Trophoblast cell (in vitro differentiated cells and primary cell): ENCODE measurements at regions not wholly inside any gene's neighbourhood (a gene's known extent, or its start where the extent isn't known, plus 50 kb on each side); places are given as distances from the start of the nearest gene placed in this dataset.
A peak's percentile ranks its signal among the peaks of the same experiment; 100 is the strongest.

ENCODE experiments used
- DNase-seq, 2 donors: peaks; one replicate each; pipeline ENCODE4 v3.0.0-alpha.2; 2016
- H2AFZ ChIP-seq: 2 replicates; pipeline ENCODE4 v1.6.1; 2013; ENCODE audit warnings: low read length, moderate library complexity, mild to moderate bottlenecking; ENCODE audit not compliant: insufficient read depth, poor library complexity
- H2AK5ac ChIP-seq: 2 replicates; pipeline ENCODE4 v1.6.1; 2013; ENCODE audit warnings: mild to moderate bottlenecking, low read length
- H2BK120ac ChIP-seq: 2 replicates; pipeline ENCODE4 v1.6.1; 2013; ENCODE audit warnings: low read length, mild to moderate bottlenecking, moderate library complexity; ENCODE audit not compliant: insufficient read depth, poor library complexity
- H2BK12ac ChIP-seq: 2 replicates; pipeline ENCODE4 v1.6.1; 2013; ENCODE audit warnings: mild to moderate bottlenecking, low read length, moderate library complexity
- H2BK5ac ChIP-seq: 2 replicates; pipeline ENCODE4 v1.6.1; 2013; ENCODE audit warnings: low read length, low read depth, moderate library complexity, mild to moderate bottlenecking; ENCODE audit not compliant: poor library complexity
- H3K14ac ChIP-seq: 2 replicates; pipeline ENCODE4 v1.6.1; 2013; ENCODE audit warnings: mild to moderate bottlenecking, low read length
- H3K18ac ChIP-seq: 2 replicates; pipeline ENCODE4 v1.6.1; 2013; ENCODE audit warnings: mild to moderate bottlenecking, low read length
- H3K23ac ChIP-seq: 2 replicates; pipeline ENCODE4 v1.6.1; 2013; ENCODE audit warnings: low read length
- H3K27ac ChIP-seq: 2 replicates; pipeline ENCODE4 v1.5.1; 2013; ENCODE audit warnings: low read depth, mild to moderate bottlenecking, inconsistent platforms, low read length, moderate library complexity
- H3K27me3 ChIP-seq: 2 replicates; pipeline ENCODE4 v1.6.1; 2013; ENCODE audit warnings: inconsistent platforms, mild to moderate bottlenecking, low read length, moderate library complexity; ENCODE audit not compliant: insufficient read depth
- H3K36me3 ChIP-seq, 2 experiments: 1 replicate in 1 of 2; 2 replicates in 1 of 2; pipeline ENCODE4 v1.6.1; 2013; ENCODE audit warnings: low read length in 2 of 2, mild to moderate bottlenecking in 2 of 2, moderate library complexity in 1 of 2; ENCODE audit not compliant: insufficient read depth in 2 of 2, control insufficient read depth in 1 of 2
- H3K4ac ChIP-seq: 2 replicates; pipeline ENCODE4 v1.6.1; 2013; ENCODE audit warnings: low read depth, mild to moderate bottlenecking, low read length, moderate library complexity
- H3K4me1 ChIP-seq, 2 experiments: 1 replicate in 1 of 2; 2 replicates in 1 of 2; pipeline ENCODE4 v1.6.1; 2013; ENCODE audit warnings: low read length in 2 of 2, mild to moderate bottlenecking in 2 of 2, moderate library complexity in 1 of 2; ENCODE audit not compliant: insufficient read depth in 2 of 2, control insufficient read depth in 1 of 2
- H3K4me2 ChIP-seq: 2 replicates; pipeline ENCODE4 v1.6.1; 2013; ENCODE audit warnings: inconsistent platforms, mild to moderate bottlenecking, low read length, moderate library complexity
- H3K4me3 ChIP-seq: 2 replicates; pipeline ENCODE4 v1.5.1; 2013; ENCODE audit warnings: mild to moderate bottlenecking, low read depth, low read length, inconsistent platforms
- H3K79me1 ChIP-seq: one replicate; pipeline ENCODE4 v1.6.1; 2013; ENCODE audit warnings: low read length
- H3K79me2 ChIP-seq: 2 replicates; pipeline ENCODE4 v1.6.1; 2013; ENCODE audit warnings: low read length, mild to moderate bottlenecking; ENCODE audit not compliant: control insufficient read depth, insufficient read depth, poor library complexity
- H3K9ac ChIP-seq: 2 replicates; pipeline ENCODE4 v1.6.1; 2013; ENCODE audit warnings: mild to moderate bottlenecking, low read length
- H3K9me3 ChIP-seq: 2 replicates; pipeline ENCODE4 v1.6.1; 2013; ENCODE audit warnings: low read depth, mild to moderate bottlenecking, control low read depth, inconsistent platforms, low read length; ENCODE audit not compliant: insufficient read depth
- H4K12ac ChIP-seq: 2 replicates; pipeline ENCODE4 v1.6.1; 2013; ENCODE audit warnings: low read depth, mild to moderate bottlenecking, low read length, moderate library complexity
- H4K8ac ChIP-seq: 2 replicates; pipeline ENCODE4 v1.6.1; 2013; ENCODE audit warnings: low read depth, mild to moderate bottlenecking, low read length, moderate library complexity
- H4K91ac ChIP-seq: one replicate; pipeline ENCODE4 v1.6.1; 2013; ENCODE audit warnings: low read depth, mild to moderate bottlenecking, low read length, moderate library complexity
- WGBS: extraction: QIAGEN DNeasy Blood & Tissue Kit; methylation state at CpG from one replicate; pipeline ENCODE4 v1.1.7; 2013; ENCODE audit warnings: missing lambda C conversion rate; ENCODE audit not compliant: insufficient read length, insufficient coverage; ENCODE audit errors: extremely low coverage; 5-methylcytosine and 5-hydroxymethylcytosine counted together

DNA sequence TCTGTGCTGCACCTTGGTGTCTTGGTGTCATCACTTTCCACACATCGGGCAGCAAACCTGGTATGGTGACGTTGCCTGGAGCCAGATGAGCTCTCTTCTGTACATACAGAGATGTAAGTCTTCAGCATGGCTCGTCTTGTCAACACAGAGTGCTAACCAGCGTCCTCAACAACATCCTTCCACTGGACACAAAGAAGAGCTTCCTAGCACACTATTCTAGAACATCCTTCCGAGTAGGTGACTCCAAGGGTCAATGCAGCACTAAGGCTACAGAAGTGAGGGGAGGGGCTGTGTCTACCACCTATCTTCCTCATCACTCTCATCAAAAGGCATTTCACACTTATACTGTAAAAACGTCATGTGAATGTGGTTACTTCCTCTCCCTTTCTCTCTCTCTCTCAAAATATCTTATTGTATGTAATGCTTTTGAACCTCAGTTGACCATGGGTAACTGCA lies 108.1 kb upstream of the SLC1A4 start:
- WGBS: no CpG with 5 or more reads among the region's 6 CpGs
- Histone ChIP-seq H4K91ac (no peak overlapping the region), H3K18ac (no peak overlapping the region), H4K12ac (no peak overlapping the region), H3K9me3 (no peaks in the 10 kb centered on the region), H3K79me2 (no peaks in the 10 kb centered on the region), H3K27ac (no peak overlapping the region), H3K4me2 (no peak overlapping the region), H2BK5ac (no peak overlapping the region), H4K8ac (no peak overlapping the region), H3K4me3 (no peak overlapping the region), H3K4ac (no peak overlapping the region), H2BK12ac (no peak overlapping the region), H3K23ac (no peak overlapping the region), H3K27me3 (no peaks in the 10 kb centered on the region), H3K36me3 (no peaks in the 10 kb centered on the region), H3K14ac (no peak overlapping the region), H3K79me1 (peaks cover 1% of the 10 kb centered on the region), H2AFZ (no peak overlapping the region), H3K4me1 (peaks cover 9 to 12% of the 10 kb centered on the region in 2 experiments), H2BK120ac (no peak overlapping the region), H3K9ac (no peak overlapping the region), H2AK5ac (no peak overlapping the region)
- DNase-seq: no peak

DNA sequence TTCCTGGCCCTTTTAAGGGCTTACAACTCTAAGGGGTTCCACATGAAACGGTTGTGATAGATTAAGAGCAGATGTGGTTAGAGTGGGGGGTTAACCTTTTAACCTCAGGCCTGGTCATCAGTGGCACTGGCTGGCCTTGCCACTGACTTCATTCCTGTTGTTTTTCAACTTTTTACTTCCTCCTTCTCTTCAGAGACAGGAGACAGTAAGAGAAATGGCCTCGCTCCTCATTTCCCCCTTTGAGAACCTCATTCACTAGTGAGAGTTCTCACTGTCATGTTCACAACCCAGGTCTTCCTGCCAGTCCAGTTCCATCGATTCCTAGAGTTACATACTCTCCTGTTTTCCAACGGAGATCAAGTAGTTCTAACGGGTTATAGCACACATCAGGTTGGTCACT lies 101.6 kb upstream of the SLC1A4 start:
- Histone ChIP-seq H4K12ac (no peak overlapping the region), H3K36me3 (no peaks in the 10 kb centered on the region), H2AK5ac (no peak overlapping the region), H3K4me3 (no peak overlapping the region), H4K91ac (no peak overlapping the region), H3K27me3 (no peaks in the 10 kb centered on the region), H3K79me1 (no peaks in the 10 kb centered on the region), H3K4me1 (no peaks in the 10 kb centered on the region), H3K18ac (no peak overlapping the region), H2BK12ac (no peak overlapping the region), H3K4ac (no peak overlapping the region), H2AFZ (no peak overlapping the region), H3K4me2 (no peak overlapping the region), H3K14ac (no peak overlapping the region), H3K79me2 (no peaks in the 10 kb centered on the region), H2BK5ac (no peak overlapping the region), H3K27ac (no peak overlapping the region), H2BK120ac (no peak overlapping the region), H3K9me3 (peaks cover 9% of the 10 kb centered on the region), H3K23ac (no peak overlapping the region), H3K9ac (no peak overlapping the region), H4K8ac (no peak overlapping the region)
- DNase-seq: no peak
- no CpG with 5 or more reads among the region's 5 CpGs for WGBS

DNA sequence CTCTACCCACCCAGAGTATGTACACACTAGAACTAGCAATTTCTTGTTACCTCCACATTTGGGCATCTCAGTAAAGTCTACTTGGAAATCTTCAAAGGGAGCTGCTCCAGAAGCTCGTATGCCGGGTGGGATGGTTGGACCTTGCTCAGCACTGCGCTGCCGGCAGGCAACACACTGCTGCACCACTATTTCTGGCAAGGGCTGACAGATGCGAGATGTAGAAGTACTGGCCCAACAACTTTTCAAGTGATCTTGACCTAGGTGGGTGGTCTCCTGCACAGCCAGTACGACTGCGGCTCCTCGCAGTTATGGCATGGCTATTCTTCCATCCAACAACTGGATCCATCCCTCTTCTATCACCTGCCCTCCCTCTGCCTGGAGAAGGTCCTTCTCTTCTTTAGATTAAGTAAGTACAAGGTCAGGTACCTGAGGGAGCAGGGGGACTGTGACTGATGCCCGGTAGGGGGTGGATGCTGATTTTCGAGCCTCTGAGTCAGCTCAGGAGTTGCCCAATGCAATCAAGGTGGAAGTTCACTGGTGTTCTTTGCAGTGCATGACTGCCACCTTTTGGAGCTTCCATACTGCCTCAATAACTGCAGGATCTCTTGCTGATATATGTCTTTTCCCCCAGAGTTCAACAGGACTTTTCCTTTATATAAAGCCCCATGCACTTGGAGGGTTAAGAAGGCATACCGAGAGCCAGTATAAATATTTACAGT lies 100.4 kb upstream of the SLC1A4 start:
- Histone ChIP-seq H2AFZ (no peak overlapping the region), H3K4ac (no peak overlapping the region), H3K36me3 (no peaks in the 10 kb centered on the region), H3K9ac (no peak overlapping the region), H3K9me3 (peaks cover 9% of the 10 kb centered on the region), H3K27me3 (no peaks in the 10 kb centered on the region), H3K18ac (no peak overlapping the region), H4K91ac (no peak overlapping the region), H3K14ac (no peak overlapping the region), H3K4me2 (no peak overlapping the region), H2BK5ac (no peak overlapping the region), H4K12ac (no peak overlapping the region), H3K27ac (no peak overlapping the region), H3K79me2 (no peaks in the 10 kb centered on the region), H2AK5ac (no peak overlapping the region), H3K23ac (no peak overlapping the region), H2BK120ac (no peak overlapping the region), H3K4me3 (no peak overlapping the region), H3K4me1 (no peaks in the 10 kb centered on the region), H3K79me1 (no peaks in the 10 kb centered on the region), H2BK12ac (no peak overlapping the region), H4K8ac (no peak overlapping the region)
- DNase-seq: peak; percentile 84 to 94
- WGBS: no CpG with 5 or more reads among the region's 11 CpGs

DNA sequence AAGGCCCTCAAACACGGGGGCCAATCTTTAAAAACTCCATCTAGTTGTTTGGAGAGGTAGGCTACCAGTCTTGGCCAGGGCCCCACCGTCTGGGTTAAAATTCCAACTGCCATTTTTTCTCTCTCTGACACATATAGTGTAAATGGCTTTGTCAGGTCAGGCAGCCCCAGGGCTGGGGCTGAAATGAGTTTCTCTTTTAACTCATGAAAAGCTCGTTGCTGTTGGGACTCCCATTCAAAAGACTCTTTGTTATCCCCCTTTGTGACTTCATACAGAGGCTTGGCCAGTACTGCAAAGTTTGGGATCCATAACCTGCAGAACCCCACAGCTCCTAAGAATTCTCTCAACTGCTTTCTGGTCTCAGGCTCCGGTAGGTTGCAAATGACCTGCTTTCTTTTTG lies 99.4 kb upstream of the SLC1A4 start:
- H3K4ac ChIP-seq: no peak overlapping the region
- H3K4me3 ChIP-seq: no peak overlapping the region
- no peaks in the 10 kb centered on the region for H3K36me3 ChIP-seq
- no CpG with 5 or more reads among the region's 4 CpGs for WGBS
- H4K12ac ChIP-seq: no peak overlapping the region
- no peak overlapping the region for H4K8ac ChIP-seq
- H3K79me2 ChIP-seq: no peaks in the 10 kb centered on the region
- no peaks in the 10 kb centered on the region for H3K79me1 ChIP-seq
- no peak overlapping the region for H2AFZ ChIP-seq
- H2AK5ac ChIP-seq: no peak overlapping the region
- H3K4me1 ChIP-seq: no peaks in the 10 kb centered on the region
- H3K9ac ChIP-seq: no peak overlapping the region
- no peak overlapping the region for H3K18ac ChIP-seq
- H3K27me3 ChIP-seq: no peaks in the 10 kb centered on the region
- no peak overlapping the region for H3K27ac ChIP-seq
- H4K91ac ChIP-seq: no peak overlapping the region
- peaks cover 9% of the 10 kb centered on the region for H3K9me3 ChIP-seq
- H3K4me2 ChIP-seq: no peak overlapping the region
- H2BK120ac ChIP-seq: no peak overlapping the region
- H2BK12ac ChIP-seq: no peak overlapping the region
- DNase-seq: no peak
- no peak overlapping the region for H3K14ac ChIP-seq
- no peak overlapping the region for H2BK5ac ChIP-seq
- no peak overlapping the region for H3K23ac ChIP-seq
